LNCAP (cell line): ENCODE measurements at regions not wholly inside any gene's neighbourhood (a gene's known extent, or its start where the extent isn't known, plus 50 kb on each side); places are given as distances from the start of the nearest gene placed in this dataset.
A peak's percentile ranks its signal among the peaks of the same experiment; 100 is the strongest.

ENCODE experiments used
- TF ChIP-seq, protein P1 (sequence below): fragments of 450-650 bp; IDR thresholded peaks from 2 replicates; pipeline ENCODE4 v1.5.1; 2017; ENCODE audit warnings: mild to moderate bottlenecking

DNA sequence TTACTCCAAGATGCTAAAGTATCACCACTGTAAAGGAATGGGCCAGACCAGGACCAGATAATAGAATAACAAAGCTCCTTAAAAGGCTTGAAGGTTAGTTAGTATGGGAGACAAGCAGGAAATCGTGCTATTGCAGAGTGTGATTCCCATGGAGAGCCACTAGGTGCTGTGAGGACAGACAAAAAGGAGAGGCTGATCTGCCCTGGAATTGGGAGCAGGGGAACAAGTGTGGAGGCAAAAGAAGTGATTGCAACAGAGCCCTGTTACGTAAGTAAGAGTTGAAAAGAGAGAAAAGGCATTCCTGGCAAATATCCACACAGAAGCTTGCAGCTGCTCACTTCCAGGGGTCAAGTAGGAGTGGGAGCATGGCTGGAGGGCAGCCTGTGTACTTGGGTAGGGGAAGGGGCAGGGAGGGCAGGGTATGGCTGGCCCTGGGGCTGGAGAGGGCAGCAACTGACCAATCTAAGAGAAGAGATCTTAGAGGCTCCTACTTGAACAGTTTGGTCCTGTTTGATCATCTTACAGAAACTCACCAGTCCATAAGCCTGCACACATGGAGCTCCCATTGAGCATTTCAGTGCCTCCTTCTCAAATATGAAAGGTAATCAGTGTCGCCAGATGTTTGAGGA, 207.7 kb upstream of the GJB5 start:
- TF ChIP-seq, protein P1, sequence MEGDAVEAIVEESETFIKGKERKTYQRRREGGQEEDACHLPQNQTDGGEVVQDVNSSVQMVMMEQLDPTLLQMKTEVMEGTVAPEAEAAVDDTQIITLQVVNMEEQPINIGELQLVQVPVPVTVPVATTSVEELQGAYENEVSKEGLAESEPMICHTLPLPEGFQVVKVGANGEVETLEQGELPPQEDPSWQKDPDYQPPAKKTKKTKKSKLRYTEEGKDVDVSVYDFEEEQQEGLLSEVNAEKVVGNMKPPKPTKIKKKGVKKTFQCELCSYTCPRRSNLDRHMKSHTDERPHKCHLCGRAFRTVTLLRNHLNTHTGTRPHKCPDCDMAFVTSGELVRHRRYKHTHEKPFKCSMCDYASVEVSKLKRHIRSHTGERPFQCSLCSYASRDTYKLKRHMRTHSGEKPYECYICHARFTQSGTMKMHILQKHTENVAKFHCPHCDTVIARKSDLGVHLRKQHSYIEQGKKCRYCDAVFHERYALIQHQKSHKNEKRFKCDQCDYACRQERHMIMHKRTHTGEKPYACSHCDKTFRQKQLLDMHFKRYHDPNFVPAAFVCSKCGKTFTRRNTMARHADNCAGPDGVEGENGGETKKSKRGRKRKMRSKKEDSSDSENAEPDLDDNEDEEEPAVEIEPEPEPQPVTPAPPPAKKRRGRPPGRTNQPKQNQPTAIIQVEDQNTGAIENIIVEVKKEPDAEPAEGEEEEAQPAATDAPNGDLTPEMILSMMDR: peak; percentile 16; the same call in 1 of the 2 replicates

DNA sequence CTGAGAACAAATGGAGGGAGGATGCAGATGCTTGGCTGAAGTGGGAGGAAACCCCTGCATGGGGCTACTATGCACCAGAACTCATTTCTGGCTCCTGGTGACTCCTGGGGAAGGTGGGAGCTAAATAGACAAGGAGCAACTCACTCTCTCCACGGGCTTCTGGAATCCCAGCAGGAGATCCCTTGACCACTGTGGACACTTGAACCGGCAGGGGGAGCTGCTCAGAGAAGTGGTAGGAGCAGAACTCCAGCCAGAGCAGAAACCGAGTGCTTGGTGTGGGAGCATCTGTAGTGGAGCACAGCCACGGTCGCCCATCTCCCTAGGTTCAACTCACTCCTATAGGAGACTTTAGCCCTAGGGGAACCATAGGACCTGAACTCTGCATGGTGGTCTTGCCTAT, 205.6 kb upstream of the GJB5 start:
- TF ChIP-seq, protein P1: peak; percentile 47

DNA sequence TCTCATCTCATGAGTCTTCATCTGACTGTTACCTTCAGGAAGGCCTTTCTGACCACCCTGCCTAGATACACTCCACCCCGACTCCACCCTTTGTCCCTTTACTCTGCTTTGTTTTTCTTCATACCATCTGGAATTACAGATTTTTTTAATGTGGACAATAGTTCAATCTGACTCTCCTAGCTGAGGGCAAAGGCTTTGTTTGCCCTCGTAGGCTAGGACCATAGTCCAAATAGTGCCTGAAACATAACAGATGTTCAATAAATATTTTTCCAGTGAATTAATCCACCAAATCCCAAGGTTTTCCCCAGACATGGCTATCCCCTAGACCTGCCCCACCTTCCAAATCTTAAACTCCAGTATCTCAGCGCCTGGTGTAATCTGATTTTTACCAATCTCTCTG, 176.5 kb upstream of the GJB5 start:
- TF ChIP-seq, protein P1: no peak

DNA sequence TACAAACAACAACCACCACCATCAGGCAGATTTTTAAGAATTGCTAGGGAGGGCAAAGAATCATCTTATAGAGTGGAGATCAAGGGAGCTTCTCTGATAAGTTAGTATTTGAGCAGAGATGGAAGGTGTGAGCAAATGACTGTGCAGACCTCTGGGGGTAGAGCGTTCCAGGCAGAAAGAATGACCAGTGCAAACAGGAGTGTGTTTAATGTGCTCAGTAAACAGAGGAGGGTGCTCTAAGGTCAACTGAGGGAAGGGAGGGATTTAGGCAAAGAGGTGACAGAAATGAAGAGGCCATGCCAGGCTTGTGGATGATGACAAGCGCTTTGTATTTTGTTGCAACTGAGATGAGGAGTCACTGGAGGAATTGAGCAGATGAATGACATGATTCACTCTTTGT, 172.5 kb upstream of the GJB5 start:
- TF ChIP-seq, protein P1: no peak

DNA sequence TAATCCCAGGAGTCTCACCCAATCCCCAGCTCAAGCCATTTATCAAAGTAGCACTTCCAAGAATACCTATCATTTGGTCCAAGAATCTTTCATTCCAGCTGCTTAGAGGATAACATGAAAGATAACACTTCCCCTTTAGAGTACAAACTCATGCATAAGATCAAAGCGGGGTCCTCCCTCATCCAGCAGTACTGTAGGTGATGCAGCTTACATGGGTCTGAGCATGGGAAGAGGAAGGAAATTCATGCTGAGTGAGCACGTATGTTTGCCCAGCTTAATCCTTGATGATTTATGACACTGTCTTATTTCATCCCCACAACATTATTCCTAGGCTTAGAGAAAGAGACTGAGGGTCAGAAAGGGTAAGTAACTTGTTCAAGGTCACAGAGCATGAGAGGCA, 167.1 kb upstream of the GJB5 start:
- TF ChIP-seq, protein P1: no peak

DNA sequence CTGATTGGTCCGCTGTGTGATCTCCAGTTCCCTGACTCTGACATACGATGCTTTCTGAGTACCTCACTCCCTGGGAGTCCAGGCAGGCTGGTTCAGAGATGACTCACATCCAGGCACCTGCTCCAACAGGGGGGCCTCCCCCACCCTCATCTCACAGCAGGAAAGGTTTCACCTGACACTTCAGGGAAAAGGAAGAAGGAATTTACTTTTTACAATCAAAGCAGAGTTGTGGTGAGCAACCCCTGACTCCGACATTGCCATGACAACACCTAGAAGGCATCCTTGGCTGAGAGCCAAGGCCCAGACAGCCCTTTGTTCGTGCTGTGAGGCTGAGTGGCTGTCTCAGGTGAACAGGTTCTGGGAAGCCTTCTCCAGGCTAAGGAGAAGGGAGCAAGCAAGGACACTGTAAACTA, 164.6 kb upstream of the GJB5 start:
- TF ChIP-seq, protein P1: no peak

DNA sequence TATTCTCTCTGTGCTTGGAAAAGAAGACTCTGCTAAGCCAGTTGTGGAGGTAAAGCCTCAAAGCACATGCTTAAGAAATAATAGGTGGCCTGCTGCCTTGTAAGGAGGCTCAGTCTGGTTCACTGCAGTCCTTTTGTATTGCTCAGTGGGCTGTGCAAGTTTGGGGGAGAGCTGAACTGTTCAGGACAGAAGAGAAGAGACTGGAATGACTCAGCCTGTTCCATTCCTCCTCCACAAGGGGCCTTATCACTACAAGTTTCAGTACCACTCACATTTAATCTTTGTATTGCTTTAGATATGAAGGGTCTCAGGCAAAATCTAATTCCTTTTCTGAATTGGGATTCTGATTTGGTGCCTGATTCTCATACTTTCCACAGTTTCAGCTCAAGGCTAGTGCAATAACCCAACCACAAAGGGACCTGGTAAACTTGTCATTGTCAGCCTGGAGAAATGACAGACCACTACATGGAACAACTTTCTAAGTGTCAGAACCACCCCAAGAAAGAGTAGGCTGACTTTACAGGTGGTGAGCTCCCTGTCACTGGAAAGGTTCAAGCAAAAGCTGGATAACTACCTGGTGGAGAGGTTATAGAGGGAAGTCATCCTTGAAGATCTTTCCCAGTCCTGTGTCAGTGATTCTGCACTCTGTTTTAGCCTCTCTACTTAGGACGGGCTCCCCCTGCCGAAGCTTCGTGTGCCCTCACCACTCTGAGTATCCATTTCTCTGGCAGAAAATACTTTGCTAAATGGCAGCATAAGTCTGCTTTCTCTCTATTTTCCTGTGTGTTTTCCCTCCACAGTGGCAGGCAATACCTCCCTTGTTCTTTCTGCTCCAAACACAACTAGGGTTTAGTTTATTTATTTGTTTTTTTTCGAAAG, 162.9 kb upstream of the GJB5 start:
- TF ChIP-seq, protein P1: peak; percentile 33; the same call in 1 of the 2 replicates
